ENCODE measurements at regions not wholly inside any gene's neighbourhood (a gene's known extent, or its start where the extent isn't known, plus 50 kb on each side); places are given as distances from the start of the nearest gene placed in this dataset.

DNA sequence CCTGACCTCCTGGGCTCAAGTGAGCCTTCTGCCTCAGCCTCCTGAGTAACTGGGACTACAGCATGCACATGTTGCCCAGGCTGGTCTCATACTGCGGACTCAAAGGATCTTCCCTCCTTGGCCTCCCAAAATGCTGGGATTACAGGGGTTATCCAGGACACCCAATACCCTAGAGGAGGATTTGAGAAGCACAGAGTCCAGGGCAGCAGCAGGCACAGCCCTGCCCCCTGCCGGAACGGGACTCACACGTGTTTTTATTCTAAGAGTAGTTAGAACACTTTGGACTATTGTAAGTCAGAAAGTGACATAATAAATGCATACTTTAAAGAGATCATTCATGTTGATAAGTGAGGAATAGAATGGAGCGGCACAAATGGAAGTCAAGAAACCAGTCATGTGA, 80.2 kb downstream of the C6orf118 start:
- no peak for DNase-seq

DNA sequence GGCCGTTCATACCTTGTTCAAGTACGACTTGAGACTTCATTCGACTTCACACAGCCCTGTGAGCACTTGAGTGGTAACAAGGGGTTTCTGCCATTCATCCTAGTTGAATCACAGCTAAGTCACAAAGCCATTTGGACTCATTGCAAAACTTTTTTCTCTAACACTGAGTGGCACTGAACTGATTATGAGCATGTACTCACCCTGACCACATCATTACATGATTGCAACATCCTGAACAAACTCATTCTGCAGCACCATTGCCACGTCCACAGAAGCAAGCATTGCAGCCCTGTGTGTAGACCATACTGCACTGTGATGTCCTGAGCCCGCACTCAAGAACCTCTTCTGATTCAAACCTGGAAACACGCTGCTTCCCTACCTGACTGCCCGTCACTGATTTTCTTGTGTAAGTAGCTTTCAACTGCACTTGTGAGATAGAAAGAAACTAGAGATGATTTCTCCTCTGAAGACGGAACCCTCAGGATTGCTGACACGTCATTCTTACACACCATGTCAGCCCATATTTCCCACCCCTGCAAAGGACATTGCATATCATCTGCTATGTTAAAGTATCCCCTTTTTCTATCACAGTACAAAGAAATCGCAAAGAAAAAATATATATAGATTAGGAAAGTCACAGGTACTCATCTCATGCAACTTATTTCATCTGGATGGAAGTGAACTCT, 81.6 kb downstream of the C6orf118 start:
- no peak for DNase-seq

DNA sequence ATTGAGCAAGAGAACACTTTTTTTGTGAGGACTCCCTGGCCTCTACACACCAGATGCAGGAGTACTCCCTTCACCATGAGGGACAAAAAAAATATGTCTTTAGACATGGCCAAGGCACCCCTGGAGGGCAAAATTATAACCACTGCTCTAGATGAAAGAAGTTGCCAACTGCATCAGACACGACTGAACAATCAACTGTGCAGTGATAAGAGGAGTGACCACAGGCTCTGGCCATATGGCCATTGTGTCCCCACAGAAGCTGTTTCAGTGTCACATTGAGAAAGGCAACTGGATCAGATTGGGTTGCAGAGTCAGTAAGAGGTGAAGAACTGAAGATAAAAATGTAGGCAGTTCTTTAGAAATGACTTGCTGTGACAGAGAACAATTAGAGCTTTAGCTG, 85.7 kb downstream of the C6orf118 start:
- no peak for DNase-seq

DNA sequence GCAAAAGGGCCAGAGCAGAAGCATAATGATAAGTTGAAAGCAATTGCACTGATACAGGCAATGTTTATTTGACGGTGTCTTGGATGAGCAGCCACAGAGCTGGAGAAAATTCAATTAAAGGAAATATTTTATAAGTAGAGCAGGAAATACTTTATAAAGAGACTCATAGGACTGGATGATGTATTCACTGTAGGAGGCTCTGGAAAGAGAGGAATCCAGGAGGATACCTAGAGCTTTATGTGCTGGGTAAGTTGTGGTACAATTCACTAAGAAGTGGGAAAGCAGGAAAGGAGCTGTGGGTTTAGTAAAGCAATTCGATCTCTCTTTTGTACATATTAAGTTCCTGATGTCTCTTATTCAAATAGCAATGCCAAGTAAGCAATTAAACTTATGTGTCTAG, 86.3 kb downstream of the C6orf118 start:
- no peak for DNase-seq

DNA sequence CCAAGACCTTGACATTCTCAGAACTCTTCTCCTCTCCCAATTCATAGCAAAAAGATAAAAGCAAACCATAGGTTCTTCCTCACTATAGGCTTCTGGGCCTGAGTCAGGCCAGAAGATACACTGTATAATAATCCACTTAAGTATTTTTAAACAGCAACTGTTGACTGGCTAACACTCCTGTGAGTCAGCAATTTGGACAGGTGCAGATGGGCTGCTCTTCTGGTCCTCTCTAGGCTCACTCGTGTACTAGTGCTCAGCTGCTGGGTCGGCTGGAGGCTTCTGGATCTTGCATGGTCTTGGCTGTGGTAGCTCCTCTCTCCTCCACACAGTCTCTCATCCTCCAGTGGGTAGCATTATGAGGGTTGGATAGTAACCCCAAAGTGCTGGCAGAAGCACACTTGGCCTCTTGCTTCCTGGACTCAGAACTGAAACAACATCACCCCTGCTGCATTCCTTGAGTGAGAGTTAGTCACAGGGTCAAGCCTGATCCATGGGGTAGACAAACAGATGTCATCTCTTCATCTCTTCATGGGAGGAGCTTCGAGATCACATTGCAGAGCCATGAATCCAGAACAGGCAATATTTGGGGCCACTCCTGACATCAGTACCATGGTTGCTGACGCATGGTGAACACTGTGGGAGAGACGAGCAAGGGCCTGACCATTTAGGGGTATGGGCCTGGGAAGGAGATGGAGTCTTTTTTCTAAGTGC, 86.9 kb downstream of the C6orf118 start:
- DNase-seq, result no peak

DNA sequence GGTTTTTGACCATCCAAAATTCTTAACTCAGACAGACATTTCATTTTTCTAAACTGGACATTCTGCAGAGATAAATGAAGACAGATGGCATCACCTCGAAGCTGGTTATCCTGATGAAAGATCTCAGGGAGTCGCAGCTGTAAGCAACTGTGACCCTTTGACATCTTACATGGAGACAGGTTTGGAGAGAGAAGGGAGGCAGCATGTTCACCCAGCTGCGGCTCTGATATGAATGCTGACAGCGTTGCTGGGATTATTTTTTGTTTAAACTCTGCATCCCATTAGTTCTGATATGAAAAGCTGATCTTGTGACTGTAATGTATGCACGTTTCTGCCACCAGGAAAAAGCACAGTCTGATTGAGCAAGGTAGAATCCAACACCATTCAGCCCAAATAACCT, 89.4 kb downstream of the C6orf118 start:
- DNase-seq, result no peak

DNA sequence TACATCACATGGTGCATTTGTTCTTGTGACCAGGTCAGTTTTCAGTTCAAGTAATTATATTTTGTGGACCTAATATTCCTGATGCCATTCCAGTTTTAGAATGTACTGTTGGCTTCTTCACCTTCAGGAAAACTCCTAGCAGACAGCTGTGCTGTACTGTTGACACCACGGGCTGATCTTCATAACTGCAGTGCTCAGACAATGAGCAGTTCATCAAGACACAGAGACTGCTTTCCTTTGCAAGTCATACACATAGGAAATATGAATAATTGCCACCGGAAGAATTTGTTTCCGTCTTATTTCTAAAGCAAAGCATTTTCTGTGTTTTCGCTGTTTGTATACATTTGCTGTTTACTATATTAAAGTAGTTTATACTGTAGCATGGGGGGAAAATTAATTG, 89.8 kb downstream of the C6orf118 start:
- DNase-seq, result no peak

DNA sequence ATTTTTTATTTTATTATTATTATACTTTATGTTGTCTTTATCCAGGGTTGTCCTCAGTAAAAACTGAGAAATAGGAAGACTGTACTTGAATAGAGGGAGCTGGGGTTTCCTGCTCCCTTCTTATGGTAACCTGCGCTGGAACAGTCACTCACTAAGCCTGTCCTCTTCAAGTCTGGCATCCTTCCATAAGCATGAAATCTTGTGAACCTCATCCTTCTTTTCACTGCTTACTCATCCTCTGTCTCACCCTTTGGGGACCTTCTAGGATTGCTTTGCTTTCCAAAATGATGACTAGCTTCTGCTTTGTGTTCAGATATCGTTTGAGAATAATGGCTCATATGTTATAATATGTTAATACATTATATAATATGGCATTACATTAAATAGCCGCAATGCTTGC, 90.6 kb downstream of the C6orf118 start:
- DNase-seq, result no peak

DNA sequence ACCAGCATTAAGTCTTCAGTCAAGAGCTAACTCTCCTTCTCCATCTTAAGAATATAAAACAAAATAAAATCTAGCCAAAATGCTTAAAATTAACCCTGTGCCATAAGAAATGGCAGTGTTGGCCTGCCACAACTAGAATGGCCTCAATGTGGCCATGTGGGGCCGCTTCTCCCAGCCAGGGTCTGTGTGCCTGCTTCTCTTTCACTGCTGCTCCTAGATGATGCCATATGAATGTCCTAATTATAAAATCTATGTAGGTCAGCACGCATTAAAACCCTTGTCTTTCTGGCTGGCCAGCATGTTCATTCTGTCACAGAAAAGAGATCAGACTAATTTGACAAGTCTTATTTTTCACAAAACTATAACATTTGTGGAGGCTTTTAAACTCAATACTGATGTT, 102.6 kb downstream of the C6orf118 start:
- no peak for DNase-seq

DNA sequence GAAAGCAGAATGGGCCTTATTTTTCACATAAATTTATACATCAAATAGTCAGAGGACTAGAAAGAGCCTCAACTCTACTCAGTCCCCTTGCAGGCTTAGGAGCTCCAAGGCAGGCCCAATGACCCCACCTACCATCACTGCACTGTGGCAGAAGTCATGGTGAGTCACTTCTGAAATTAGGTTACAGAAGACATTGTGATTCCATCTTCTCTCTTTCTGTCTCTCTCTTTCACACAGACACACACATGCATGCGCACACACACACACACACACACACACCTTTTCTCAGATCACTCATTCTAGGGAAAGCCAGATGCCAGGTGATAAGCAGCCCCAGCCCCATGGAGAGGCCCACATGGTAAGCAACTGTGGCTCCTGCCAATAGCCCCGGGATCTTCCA, 103.8 kb downstream of the C6orf118 start:
- DNase-seq, result no peak

DNA sequence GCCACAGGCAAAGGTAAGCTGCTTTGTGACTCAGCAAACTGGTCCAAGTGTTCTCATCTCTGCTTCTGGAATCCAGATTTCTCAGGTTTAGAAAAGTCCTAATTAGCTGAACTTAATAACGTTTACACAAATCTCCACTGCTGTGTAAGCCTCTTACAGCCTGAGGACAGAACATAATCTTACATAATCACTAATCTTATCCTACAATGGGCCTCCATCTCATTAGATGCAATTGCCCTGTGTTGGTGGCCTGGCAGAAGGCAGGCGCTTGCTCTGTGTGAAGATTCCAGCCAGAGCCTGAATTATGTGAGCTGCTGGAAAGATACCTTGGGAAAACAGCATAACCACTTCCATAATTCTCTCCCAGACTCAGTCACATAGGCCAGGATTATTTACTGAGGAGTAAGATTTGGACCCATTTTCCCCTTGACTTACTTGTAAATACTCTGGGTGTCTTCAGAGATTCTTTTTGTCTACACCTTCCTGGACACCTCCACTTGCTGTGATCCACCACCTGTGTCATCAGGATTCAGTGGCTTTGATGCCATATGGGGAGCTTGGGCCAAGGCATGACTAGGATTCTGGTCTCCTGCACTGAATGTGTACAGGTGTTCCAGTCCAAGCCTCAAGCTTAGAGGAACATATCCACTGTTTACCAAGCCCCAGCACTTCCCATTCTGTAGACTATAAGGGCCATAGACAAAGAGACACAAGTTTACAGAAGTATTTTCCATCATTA, 104.4 kb downstream of the C6orf118 start:
- no peak for DNase-seq

DNA sequence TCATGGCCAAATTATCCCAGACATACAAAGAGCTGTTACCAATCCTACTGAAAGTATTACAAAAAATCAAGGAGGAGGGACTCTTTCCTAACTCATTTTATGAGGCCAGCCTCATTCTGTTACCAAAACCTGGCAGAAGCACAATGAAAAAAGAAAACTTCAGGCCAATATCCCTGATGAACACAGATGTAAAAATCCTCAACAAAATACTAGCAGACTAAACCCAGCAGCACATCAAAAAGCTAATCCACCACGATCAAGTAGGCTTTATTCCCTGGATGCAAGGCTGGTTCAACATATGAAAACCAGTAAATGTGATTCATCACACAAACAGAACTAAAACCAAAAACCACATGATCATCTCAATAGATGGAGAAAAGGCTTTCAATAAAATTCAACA, 109.2 kb downstream of the C6orf118 start:
- no peak for DNase-seq

DNA sequence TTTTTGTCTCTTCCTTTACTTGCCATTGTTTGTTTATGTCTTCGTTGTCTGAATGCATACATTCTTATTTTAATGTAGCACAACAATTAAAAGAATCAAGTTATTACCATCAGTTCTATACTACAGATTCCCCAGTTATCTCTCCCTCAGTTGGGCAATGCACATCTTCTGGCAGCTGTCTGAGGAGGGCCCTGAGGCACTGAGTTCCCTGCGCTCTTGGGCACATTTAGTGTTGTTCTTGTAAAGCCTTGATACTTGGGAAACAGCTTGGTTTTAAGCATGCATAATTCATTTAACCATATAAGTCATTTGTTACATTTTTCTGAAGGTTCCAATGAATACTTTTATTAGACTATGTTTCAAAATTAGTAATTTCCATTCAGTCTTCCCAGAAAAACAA, 117.9 kb downstream of the C6orf118 start:
- no peak for DNase-seq

DNA sequence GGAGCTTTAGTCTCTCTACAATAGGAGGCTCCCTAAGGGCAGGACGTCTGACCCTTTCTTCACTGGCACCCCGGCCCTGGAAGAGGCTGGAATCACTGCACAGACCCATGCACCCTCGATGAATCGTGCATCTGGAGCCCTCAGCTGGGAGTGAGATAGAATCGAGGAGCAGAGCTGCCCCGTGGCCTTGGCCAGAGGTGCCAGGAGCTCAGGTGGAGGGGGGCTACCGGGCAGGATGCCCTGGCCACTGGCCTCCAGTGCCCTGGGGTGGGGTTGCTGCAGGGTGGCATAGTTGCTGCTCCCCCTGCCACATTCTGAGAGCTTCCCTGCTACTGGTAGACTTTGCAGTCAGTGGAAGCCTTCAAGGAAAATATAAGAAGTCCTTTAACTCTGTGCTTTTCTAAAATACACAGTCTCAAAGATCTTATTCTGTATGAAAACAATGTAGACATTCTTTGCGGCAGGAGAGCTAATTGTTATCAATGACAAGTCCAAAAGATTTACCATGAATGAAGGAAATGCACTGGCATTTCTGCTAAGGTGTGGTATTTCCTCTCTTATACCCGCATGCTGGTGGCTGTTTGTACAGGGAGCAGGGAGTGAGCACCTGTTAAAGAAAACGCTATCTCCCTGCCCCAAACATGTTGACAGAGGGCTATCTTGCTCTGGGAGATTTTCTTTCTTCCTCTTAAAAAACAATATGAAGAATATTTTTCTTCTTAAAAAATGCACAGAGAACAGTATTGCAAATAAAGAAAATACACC, 122.8 kb downstream of the C6orf118 start:
- DNase-seq, result no peak

DNA sequence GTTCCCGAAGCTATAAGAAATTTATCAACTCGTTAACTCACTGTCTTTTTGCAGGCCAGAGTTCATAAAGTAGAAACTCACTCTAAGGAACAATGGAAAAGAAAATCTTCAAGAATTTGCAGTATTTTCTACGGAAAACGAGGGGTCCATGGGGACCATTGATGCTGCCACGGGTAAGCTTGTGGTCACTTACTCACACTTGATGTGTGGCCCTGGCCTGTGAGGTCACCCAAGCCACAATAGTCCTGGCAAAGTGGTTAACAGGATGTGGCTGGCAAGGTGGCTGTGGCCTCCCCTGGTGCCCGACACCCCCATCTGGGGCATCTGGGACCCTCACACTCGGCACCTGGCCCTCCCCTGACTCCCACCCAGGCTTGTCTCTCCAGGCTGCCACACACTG, 123.4 kb downstream of the C6orf118 start:
- DNase-seq, result no peak

DNA sequence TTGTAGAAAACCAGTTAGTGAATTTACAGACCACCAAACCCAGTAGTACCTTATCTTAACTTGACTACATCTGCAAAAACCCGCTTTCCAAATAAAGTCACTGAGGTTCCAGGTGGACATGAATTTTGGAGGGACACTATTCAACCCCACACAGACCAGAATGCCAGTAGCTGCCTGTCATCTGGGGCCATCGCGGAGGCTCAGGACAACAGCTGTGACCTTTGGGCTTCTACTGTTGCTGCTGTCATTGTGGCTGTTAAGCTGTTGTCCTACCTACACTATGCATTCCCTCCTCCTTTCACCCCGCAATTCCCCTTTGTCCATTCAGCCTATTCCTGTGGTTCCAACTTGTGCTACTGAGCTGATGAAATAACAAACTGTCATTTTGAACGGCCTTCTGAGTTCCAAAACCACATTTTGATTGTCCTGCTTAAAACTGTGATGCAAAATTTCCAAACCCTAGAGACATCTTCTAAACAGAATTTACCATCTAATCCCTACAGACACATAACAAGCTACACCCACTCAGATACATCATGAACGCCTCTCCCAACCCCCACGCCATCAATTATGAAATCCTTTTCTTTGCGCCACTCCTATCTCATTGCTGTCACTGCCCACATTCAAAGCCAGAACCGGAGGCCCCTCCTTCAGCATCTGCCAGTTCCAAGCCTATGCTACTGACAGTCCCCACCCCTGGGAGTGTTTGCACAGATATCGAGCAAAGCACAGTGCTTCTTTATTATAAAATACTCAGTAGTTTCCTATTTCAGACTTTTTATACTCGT, 125.0 kb downstream of the C6orf118 start:
- DNase-seq, result no peak

DNA sequence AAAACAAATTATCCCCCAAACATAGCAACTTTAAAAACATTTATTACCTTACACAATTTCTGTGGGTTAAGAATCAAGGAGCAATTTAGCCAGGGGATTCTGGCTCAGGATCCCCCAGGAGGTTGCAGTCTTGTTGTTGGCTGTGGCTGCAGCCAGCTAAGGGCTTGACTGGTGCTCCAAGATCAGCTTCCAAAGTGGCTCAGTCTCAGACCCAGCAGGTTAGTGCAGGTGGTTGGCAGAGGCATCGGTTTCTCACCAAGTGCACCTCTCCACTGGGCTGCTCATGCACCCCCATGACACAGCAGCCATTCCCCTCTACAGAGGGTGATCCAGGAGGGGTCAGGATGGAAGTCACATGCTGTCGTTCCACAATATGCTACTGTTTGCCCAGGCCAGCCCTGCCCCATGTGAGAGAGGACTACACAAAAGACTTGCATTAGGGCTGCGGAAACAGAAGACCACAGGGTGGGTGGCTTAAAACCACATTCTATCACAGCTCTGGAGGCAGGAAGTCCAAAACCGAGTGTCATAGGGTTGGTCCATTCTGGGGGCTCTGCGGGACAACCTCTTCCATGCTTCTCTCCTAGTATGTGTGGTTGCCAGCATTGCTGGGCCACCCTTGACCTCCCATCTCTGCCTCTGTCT, 125.8 kb downstream of the C6orf118 start:
- no peak for DNase-seq

DNA sequence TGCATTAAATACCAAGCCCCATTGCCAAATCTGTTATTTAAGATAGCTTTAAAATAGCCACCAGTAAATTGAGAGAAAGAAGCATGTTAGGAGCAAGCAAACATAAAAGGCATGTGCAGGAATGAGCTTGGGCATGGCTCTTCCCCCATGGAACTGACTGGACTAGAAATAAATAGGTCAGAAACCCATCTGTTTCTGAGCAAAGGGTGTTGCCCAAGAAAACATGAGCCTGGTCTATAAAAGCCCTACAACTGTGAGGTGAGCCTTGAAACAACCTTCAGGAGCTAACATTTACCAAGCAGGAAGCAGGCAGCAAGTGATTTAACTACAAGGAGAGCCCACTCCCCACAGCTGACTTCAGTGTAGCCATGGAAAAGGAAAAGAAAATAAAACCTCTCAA, 126.3 kb downstream of the C6orf118 start:
- no peak for DNase-seq

DNA sequence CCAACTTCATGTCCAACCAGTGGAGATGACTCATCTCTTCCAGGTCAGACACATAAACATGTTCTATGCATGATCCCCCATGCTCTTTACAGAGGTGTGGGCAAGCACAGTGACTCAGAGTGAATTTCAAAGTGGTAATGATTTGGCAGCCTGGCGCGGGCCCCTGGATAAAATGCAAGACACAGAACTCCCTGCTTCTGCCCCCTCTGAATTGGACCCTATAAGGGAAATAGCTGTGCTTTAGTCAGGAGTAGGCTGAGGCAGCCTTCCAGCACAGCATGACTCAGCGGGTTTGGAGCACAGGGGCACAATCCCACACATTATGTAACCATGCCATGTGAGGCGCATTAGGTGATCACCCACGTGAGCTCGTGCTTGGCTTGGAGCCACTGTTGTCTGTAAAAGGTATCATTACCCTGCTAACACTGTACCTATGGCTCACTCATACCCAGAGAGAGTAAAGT, 127.4 kb downstream of the C6orf118 start:
- no peak for DNase-seq

DNA sequence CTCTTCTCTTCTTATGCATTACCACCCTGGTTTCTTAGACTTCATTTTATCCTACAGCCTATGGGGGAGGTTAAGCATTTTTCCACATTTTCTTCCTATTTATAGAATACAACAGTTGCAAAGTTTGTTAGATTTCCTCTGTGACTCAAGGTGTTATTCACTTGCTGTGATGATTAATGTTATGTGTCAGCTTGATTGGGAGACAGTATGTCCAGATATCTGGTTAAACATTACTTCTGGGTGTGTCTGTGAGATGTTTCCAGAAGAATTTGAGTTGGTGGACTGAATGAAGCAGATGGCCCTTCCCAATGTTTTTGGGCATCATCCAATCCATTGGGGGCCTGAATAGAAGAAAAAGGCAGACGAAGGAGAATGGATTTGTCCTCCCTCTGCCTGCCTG, 131.3 kb downstream of the C6orf118 start:
- no peak for DNase-seq

DNA sequence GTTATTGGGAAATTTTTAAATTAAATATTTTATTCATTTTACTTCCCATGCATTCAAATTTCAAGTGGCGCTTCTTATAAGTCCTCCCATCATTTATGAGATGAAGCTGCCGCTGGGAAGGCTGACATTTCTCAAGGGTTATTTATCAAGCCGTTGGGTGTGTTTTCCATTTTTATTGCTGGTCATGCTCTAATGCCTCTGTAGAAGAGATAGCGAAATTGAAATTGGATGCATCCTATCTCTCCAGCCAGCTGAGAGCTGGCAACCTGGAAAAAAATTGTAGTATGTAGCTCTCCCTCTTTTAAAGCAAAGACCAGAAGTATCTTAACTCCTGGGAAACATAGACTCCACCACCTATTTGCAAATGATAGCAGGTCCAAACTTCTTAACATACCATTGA, 135.9 kb downstream of the C6orf118 start:
- no peak for DNase-seq

DNA sequence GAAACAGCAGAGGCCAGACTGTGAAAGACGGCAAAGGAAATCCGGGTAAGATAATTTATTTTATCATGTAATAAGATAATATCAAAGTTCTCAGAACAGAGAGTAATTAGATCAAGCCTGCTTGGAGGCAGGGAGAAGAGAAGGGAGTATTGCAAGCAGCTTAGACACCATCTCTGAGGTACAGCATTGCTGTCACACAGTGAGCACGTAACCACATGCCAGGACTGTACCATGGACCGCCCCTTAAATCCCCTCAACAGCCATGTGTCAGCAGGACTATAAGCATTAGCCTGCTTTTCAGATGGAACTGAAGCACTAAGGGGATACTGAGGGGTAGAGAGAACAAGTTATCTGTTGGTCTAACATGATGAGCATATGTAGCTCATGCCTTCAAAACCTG, 141.5 kb downstream of the C6orf118 start:
- DNase-seq, result no peak
